GM18951 (cell line): ENCODE measurements at regions not wholly inside any gene's neighbourhood (a gene's known extent, or its start where the extent isn't known, plus 50 kb on each side); places are given as distances from the start of the nearest gene placed in this dataset.

ENCODE experiments used
- POLR2A ChIP-seq: IDR thresholded peaks from 4 replicates; pipeline ENCODE4 v1.6.1; 2011; ENCODE audit warnings: mild to moderate bottlenecking; ENCODE audit not compliant: insufficient read length, insufficient read depth; ENCODE audit errors: extremely low read depth
- in situ Hi-C: fragments of 300-500 bp; cut with MboI; formaldehyde crosslinking; loops from one replicate; pipeline ENCODE4 v1.12.0; 2022; ENCODE audit warnings: low sequenced_read_pairs, mixed read lengths, inconsistent platforms; ENCODE audit not compliant: unreplicated experiment

DNA sequence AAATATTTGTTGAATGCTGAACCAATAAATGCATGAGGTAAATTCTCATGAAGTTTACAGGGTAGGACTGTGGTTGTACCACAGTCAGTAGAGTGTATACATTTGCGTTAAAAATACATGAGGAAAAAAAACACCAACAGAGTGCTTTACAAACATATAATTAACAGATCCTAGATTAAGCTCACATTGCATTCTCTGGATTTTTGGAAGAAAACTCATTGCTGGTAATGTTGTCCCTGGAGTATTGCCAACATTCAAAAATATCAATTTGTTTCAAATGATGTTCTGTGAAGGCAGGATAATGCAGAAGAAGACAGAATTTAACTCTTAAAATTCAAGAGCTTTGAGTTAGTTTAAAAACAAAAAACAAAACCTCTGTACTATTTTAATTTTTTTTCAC is 95.5 kb downstream of the MBL2 start:
- in situ Hi-C loops = no loop called here
- TF ChIP-seq POLR2A = no peak

DNA sequence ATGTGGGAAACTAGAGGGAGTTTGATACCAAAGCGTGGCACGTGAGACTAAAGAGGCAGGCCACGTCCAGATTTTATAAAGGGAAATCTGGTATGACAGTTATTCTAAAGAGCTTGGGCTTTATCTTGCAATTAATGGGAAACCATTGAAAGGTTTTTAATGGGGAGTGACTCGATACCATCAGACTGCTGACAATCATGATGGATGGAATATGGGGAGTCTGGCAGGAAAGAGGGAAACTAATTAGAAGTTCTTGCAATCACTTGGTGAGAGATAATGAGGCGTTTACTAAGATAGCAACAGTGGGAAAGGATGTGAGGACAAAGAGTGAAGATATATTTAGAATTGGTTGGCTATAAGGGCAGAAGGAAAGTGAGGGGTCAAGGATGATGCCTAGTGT is 94.0 kb downstream of the MBL2 start:
- in situ Hi-C loops = no loop called here
- TF ChIP-seq POLR2A = no peak

DNA sequence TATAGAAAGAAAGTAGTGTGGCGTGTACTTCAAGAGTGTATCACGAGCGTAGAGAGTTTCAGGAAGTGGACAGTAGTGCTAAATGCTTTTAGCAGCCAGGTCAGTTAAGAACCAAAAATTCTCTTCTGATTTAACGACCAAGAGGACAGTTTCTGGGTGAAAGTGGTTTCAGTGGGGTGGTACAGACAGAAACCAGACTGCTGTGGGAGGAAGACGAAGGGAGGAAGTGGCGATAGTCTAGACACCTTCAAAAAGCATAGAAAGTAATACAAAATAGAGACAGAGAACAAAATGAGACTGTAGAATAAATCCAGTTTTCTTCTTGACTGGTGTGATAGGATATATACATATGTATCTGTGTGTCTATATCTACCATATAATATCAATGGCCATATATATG is 93.5 kb downstream of the MBL2 start:
- TF ChIP-seq POLR2A = no peak
- in situ Hi-C loops = no loop called here

DNA sequence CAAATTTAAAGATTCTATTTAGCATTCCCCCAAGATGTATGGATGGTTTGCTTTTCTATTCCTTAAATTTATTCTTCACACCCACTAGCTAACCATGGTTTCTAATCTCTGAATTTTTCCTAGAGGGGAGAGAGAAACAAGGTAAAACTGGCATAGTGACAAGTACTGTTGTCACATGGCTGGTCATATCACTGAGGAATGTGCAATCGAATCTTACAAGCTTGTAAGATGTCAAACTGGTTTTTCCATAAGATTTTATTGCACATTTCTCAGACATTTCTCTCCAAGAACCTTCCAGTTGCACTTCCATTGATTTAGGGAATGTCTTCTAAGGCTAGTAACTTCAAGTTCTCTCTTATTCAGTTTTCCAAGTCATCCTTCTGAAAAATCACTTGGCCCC is 89.8 kb downstream of the MBL2 start:
- no peak for TF ChIP-seq POLR2A
- in situ Hi-C loops = no loop called here

DNA sequence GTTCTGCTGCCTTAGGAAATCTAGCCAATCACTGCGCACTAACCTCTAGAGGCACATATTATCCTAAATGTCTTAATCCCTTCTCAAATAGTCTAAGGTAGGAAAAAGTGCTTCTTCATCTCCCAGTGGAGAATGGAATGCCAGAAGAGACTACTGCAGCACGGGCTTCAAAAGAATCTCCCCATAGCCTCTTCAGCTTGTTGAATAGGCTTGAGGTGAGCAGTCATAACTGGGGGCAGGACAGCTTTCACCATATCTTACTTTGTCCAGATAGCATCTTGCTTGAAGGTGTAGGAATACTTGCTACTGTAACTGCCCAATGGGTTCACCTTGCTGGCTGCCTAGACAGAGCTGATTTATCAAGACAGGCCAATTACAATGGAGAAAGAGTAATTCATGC is 88.8 kb downstream of the MBL2 start:
- no peak for TF ChIP-seq POLR2A

DNA sequence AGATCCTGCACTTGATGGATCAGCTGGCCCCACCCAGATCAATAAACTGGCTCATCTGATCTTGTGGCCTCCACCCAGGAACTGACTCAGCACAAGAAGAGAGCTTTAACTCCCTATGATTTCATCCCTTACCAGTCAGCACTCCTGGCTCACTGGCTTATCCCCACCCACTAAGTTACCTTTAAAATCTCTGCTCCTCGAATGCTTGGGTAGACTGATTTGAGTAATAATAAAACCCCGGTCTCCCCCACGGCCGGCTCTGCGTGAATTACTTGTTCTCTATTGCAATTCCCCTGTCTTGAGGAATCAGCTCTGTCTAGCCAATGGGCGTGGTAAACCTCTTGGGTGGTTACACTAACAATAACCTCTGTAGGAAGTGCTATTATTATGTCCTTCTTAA is 83.7 kb downstream of the MBL2 start:
- TF ChIP-seq POLR2A = no peak
- in situ Hi-C loops = no loop called here

More for the DNA sequence above, 88.8 kb downstream of the MBL2 start:
- in situ Hi-C loops = no loop called here

DNA sequence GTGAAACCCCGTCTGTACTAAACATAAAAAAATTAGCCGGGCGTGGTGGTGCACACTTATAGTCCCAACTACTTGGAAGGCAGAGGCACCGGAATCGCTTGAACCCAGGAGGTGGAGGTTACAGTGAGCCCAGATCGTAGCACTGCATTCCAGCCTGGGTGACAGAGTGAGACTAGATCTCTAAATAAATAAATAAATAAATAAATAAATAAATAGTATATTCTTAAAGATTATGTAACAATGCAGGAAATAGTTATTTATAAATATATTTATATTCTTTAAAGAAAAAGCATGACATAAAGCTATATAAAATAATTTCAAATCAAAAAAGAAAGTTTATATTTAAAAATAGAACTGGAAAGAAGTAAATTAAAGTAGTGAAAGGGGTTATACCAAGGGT is 76.4 kb downstream of the MBL2 start:
- no peak for TF ChIP-seq POLR2A
- in situ Hi-C loops = no loop called here

DNA sequence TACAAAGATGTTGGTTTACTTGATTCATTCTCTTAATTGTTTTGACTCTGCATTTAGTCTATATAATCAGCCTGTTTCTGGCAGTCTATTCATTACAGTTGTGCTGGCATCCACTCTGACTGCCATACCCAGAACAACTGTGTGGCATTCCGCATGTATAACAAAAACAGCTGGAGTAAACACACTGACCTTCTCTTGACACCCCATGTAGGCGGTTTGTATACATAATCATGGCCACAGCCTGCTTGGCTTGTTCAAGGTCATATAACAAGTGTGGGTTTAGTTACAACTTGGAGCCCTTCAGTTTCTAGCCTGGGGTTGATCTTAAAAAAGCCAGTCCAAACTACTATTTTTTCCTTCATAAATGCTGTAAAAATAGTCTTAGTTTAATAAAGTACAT is 70.9 kb downstream of the MBL2 start:
- no peak for TF ChIP-seq POLR2A
- in situ Hi-C loops = no loop called here

DNA sequence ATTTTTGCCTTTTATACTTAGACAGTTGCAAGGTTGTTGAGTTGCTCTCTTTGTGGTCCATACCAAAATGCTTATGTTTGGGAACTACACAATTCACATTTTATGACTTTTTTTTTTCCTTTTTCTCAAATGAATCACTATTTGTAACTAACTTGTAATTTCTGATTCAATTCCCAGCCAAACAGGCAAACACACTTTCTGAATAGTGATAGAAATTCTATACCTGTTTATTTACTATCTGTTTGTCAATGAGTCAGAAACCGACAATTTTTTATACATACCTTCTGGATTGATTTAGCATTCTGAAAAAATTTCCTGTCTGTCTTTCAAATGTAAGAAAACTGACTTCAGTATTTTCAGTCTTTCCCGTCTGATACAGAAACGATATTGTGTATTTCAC is 69.1 kb downstream of the MBL2 start:
- in situ Hi-C loops = no loop called here
- TF ChIP-seq POLR2A = no peak

DNA sequence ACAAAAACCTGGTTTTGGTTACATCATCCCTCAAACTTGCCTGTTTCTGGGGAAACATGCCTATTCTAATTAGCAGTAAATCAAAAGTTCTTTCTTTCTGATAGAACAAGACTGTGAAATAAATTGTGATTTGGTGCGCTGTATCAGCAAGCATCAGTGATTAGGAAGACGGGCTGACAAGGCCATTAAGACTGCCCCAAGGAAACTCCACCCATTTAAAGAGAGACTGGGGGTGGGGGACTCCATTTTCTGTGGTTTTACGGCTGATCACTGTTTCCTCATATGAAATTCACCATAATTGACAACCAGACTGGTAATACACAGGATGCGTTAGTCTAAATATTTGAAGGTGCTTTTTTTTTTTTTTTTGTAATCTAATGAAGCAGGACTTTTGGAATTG is 68.7 kb downstream of the MBL2 start:
- in situ Hi-C loops = no loop called here
- TF ChIP-seq POLR2A = no peak

DNA sequence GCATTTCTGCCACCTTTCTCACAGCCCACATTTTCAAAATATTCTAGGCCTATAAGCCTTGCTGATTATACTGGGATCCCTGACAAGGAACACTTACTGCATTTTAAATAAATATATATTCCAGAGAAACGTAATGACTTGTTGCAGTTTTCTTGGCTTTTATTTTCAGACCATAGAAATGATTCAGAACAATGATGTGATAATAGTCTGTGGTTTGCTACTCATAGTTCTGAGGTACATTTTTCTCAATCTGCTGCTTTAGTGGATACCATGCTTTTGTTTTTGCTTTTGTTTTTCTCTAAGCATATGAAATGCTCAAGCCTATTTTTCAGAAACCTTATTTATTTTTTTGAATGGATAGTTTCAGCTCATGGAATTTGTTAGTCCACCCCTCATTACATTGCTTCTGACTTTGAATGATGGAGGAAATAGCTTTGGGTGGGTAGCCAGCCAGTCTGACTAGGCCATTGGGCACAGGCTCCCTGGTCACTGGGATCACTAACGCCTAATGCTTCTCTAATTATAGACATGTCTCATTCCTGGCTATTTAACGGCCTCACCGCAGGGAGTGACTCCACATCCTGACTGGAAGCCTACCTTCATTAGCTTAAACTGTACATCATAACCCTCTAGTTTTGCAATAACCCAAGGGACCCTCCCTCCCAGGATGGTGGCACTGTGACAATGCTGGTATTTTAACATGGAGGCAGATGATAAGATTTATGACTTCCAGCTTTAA is 66.1 kb downstream of the MBL2 start:
- no peak for TF ChIP-seq POLR2A
- in situ Hi-C loops = no loop called here
